GM18502 (cell line): ENCODE measurements at regions not wholly inside any gene's neighbourhood (a gene's known extent, or its start where the extent isn't known, plus 50 kb on each side); places are given as distances from the start of the nearest gene placed in this dataset.

Experiments used
- ATAC-seq: cut with Tn5 transposase; IDR thresholded peaks from one replicate; pipeline ENCODE4 v1.9.1; 2021; ENCODE audit warnings: mild to moderate bottlenecking; ENCODE audit not compliant: unreplicated experiment, poor library complexity

DNA sequence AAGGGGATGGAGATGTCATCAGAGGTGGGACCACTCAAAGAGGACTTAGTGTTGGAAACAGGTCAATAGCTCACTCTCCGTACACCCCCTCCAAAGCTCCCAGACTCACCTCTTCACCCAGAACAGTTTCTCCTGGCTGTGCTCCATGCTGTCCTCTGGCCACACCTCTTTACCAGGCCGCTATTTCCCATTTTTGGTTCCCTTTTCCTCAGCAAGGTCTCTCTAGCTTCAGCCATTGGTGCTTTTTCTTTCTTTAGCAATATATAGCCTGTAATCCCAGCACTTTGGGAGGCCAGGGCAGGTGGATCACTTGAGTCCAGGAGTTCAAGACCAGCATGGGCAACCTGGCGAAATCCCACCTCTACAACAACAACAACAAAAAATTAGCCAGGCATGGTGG lies 123.6 kb upstream of the SMAD3 start:
- ATAC-seq = no peak

DNA sequence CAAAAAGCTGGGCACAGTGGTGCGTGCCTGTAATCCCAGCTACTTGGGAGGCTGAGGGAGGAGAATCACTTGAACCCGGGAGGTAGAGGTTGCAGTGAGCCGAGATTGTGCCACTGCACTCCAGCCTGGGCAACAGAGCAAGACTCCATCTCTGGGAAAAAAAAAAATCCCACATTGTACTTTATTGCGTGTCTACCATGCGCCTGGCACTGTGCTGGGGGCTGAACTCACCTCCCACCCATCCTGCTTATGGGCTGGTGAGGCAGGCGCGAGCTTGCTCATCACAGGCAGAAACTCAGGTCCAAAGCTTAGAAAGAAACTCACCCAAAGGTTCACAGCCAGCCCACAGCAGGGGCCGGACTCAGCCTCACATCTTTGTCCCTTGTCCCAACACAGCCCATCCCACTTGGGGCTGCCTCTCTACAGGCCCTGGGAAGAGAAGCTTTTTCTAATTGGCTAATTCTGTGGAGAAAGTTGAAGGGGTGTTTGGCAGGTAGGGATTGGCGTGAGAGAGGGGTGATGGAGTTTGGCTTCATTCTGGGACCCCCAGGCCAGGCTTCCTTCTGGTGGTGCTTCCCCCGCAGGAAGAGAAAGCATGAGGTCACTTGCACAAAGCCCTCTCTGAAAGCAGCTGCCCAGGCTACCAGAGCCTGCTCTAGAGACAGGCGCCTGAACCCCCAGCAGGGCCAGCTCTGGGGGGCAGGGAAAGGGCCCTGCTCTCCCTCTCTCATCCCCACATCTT lies 122.6 kb upstream of the SMAD3 start:
- ATAC-seq = no peak

DNA sequence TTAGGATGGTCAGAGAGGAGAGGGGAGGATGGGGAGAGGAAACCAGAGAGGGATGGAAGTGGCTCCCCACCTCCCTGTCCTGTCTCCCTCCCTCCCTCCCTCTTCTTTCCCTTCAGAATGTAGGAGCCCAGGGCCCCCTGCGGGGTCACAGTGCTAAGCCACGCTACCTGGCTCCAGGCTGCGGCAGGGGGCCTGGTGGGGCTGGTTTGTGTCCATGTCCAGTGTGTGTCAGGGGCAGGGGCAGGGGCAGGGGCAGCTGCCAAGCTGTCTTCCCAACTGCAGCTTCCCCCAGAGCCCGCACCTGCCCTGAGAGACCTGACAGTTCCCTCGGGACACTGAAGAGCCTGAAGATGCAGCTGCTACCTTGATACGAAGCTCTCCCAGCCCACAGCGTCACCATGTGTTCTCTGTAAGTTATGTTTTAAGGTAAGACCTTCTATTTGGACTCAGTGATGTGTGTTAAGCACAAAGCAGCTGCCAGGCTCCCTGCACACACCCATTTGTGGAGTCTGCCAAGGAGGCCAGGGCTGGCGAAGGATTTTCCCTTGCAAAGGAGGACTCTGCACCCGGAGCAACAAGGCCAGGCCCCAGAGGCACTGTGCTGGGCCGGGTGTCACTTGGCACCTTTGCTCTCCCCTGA lies 121.8 kb upstream of the SMAD3 start:
- ATAC-seq = no peak

DNA sequence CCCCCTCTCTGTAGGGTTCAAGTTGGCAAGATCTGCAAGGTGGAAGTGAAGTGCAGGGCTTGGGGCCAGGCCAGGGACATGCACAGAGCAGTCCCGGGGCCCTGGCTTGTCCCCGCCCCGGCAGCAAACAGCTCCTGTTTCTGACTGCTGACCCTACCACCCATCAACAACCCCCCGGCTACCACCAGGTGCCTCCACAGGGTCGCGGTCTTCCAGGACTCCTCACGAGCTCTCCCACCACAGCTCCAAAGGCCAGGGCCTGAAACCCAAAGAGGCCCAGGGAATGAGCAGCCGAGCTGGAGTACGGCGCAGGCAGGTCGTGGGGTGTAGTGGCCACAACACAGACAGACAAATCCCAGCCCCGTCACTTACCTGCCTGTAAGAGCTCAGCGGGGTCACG lies 121.3 kb upstream of the SMAD3 start:
- no peak for ATAC-seq

DNA sequence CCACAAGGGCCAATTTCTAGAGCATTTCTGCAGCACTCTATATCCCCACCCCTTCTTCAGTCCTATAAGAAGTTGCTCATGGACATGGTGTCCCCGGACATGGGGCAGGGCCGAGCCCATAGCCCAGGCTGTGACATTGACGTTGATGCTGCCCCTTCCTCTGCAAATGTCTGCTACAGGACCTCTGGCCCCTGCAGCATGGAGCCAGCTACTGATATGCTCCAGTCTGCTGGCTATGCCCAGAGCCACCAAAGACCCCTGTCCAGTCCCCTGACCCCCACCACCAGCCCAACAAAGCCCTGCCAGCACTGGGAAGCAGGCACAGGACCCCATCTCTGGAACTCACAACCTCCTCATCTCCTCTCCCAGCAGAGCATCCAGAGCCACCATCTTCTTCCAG lies 120.1 kb upstream of the SMAD3 start:
- no peak for ATAC-seq

DNA sequence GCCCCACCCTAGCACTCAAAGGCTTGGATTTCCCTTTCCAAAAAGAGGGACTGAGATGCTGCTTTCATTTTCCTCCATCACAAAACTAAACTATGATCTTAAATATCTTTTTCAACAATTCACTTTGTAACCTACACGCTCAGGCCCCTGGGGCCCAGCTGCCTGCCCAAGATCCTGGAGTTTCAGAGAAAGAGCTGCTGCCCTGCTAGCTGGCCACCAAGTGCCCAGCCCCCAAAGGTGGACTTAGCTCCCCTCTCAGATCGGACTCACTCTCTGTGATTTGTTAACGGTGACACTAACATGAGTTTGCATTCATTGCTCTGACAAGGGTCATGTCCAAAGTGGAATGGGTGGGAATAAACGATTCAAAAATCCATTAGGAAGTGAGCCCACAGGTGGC lies 119.6 kb upstream of the SMAD3 start:
- ATAC-seq = no peak

DNA sequence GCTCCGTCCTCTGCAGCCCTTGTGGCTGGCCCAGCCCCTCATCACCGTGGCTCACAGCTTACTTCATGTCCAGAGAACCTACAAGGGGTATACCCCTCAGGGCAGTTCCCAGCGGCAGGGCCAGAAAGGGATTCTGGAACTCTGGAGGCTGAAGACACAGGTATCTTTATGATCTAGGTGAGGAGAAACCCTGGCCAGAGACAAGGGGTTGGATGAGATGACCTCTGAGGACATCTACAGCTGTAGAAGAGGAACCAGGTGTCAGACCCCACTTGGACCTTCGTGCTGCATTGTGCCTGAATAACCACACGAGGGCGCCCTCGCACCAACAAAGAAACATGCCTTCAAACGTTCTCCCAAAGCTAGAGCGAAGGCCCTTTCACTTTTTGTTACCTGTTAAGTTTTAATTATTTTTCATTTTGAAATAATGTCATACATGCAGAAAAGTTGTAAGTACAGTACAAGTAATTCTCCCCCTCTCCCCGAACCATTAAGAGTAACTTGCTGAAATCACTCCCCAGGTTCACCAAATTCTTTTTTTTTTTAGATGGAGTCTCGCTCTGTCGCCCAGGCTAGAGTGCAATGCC lies 118.7 kb upstream of the SMAD3 start:
- no peak for ATAC-seq

DNA sequence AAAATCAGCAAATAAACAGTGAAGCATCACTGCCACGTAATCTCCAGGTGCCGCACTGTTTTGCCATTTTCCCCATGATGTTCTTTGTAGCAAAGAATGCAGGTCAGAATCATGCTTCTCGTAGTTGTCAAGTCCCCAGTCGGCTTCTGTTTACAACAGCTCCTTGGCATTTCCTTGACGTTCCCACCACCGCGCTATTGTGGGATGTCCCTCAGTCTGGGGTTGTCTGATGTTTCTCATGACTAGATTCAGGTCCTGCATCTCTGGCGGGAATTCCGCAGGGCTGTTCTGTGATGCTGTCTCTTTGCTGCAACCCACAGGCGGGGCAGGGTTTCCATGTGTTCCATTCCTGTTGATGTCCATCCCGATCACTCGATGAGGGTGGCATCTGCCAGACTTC lies 117.9 kb upstream of the SMAD3 start:
- no peak for ATAC-seq

DNA sequence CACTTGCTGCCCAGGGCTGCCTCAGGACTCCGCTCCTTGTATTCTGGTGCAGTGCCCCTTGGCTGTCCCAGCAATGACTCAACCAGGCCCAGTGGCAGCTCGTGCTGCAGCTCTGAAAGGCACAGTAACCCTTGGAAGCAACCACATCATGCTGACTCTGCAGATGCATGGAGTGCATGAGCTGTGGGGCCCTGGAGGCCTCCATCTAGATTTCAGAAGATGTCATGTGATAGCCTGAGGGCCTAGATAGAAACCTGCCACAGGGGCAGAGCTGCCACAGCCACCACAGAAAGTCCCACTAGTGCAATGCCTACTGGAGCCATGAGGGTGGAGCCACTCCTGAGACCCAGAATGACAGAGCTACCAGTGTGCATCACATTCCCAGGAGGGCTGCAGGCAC lies 117.1 kb upstream of the SMAD3 start:
- no peak for ATAC-seq

DNA sequence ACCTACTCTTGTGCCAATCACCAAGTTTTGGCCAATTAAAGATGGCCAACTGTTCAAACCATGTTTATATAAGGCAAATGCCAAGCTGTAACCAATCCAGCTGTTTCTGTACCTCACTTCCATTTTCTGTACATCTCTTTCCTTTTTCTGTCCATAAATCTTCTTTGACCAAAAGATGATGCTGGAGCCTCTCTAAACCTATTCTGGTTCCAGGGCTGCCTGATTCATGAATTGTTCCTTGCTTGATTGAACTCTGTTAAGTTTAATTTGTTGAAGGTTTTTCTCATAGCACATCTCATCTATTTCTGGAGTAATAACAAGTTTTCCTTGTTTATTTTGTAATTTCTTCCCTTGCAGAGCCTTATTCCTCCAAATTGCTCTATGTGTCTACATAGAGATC lies 115.3 kb upstream of the SMAD3 start:
- ATAC-seq = no peak

DNA sequence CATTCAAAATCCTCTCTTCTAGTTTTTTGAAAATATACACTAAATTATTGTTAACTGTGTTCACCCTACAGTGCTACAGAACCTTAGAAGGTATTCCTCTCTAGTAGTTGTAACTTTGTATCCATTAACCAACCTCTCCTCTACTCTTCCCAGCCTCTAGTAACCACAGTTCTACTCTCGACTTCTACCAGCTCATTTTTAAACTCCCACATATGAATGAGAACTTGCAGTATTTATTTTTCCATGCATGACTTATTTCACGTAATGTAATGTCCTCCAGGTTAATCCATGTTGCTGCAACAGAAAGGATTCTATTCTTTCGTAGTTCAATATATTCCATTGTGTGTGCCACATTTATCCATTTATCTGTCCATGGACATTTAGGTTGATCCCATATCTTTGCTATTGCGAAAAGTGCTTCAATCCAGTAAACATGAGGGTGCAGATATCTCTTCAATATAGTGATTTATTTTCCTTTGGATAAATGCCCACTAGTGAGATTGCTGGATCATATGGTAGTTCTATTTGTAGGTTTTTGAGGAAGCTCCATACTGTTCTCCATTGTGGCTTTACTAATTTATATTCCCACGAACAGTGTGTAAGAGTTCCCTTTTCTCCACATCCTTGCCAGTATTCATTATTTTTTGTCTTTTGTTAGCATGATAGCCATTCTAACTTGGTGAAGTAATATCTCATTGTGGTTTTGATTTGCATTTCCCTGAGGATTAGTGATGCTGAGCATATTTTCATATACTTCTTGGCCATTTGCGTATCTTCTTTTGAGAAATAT lies 113.7 kb upstream of the SMAD3 start:
- no peak for ATAC-seq

DNA sequence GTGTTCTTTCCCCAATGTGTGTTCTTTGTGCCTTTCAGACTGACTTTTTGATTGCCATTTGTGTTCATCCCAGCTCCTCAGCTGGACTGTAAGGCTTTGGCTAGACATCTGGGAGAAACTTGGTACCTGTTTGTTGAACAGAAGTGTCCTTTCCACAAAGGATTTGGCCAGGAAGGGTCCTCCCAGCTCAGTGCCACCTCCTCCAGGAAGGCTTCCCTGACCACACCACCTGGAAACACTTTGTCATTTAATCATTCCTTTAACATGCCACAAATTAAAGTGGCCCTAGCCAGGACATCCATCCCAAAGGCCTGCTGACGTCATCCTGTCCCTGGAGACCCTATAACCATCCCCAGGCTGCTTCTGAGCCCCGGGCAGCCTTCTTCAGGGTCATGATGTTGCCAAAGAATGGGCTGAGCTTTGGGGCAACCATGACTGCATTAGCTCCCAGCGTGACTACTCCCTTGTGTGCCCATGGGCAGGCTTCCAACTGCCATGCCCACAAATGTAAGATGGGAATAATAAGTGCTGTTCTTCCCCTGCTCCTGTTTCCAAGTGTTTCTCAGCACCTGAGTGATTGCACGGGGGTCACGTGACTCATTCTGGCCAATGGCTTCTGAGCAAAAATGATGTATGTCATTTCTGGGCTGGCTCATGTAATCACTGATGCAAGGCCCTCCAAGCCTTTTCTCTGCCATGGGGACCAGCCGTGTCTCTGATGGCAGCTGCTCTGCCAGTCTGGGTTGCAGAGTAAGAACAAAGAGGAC lies 112.5 kb upstream of the SMAD3 start:
- ATAC-seq = no peak

DNA sequence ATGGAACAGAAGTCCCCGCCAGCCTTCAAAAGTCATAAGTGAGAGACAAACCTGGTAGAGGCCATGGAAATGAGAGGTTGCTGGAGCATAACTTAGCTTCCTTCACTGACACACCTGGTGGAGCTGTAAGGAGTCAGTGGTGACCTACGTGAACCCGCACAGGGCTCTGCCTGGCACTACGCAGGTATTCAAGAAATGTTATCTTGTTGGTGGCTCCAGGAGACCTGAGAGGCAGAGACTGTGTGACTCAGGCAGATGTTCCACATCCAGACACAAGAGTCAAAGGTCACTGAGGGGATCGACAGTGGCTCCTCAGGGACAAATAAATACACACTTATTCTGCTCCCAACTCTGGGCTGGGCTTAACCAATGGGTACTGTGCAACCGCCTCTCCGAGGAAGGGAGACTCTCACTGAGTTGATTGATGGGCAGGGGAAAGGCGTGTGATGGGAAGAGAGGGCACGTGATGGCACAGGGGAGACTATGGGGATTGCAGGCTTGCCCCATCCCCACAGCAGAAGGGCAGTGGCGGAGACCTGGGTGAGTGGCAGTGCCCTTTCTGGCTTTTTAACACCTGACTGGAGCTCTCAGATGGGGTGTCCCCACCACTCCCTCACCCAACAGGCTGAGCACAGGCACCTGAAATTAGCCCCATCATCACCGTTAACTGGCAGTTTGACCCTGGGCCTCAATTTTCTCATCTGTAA lies 111.7 kb upstream of the SMAD3 start:
- no peak for ATAC-seq

DNA sequence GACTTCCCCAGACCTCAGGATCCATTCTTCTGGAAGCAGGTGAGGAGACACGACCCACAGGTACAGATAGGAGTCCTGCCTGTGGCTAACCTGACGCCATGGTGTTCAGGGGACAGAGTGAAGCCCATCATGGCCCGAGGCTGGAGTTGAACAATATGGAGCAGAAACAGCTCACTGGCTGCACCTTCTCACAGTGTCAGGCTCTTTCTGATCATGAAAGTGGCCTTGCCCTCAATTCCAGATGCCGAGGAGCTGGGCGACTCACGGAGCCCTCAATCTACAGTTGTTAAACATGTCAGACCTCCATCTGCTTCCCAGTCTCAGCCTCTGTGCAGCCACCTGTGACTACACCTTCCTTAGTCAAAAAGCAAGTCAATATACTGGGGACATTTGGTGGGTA lies 110.8 kb upstream of the SMAD3 start:
- ATAC-seq = no peak

DNA sequence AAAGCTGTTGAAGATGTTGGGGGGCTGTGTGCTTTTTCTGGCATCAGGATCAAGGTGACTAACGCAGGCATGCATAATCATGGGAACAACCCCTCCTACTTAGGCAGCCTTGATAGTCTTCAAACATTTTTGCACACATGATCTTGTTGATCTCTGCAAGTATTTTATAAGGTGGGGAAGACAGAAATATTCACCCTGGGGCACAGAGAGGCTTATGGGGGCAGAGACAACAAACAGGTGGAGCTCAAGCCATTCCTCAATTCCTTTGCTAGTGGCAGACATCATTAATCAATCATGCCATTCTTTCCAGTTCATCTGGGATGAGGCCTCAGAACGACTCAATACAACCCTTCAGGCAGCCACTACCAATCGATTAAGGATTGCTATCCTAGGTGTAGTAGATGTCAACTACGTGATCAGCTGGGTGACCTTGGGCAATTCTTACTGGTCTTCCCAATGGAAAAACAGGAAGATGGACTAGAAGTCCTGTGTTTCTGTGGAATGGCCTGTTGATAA lies 110.3 kb upstream of the SMAD3 start:
- ATAC-seq = no peak

DNA sequence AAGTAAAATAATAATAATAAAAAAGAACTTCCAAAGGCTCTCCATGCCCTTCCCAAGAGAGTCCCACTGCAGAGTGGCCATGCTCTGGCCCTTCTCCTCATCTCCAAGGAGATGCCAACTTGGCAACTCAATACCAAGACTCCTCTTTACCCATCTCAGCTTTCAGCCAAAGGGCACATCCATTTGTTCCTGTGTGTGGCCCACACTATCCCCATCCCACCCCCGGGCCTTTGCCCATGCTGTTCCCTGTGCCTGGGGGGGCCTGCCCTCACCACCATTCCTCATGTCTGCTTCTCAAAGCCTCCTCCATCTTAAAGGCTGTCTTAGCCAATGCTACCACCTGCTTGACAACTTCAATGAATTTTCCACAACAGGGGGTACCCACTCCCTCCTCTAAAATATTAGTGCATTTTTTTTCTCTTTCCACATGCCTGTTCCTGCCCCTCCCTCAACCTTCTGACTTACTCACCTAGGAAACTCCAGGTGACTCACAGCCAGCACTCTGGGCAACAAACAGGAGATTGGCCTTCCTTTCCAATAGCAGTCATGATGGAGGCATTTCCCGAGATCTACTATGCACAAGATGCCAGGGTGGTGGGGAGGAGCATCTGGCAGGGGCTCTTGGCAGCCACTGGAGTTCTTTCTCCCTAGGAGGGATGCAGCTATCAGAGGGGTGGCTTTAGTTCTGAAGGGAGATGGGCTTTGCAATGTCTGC lies 109.4 kb upstream of the SMAD3 start:
- ATAC-seq = no peak

DNA sequence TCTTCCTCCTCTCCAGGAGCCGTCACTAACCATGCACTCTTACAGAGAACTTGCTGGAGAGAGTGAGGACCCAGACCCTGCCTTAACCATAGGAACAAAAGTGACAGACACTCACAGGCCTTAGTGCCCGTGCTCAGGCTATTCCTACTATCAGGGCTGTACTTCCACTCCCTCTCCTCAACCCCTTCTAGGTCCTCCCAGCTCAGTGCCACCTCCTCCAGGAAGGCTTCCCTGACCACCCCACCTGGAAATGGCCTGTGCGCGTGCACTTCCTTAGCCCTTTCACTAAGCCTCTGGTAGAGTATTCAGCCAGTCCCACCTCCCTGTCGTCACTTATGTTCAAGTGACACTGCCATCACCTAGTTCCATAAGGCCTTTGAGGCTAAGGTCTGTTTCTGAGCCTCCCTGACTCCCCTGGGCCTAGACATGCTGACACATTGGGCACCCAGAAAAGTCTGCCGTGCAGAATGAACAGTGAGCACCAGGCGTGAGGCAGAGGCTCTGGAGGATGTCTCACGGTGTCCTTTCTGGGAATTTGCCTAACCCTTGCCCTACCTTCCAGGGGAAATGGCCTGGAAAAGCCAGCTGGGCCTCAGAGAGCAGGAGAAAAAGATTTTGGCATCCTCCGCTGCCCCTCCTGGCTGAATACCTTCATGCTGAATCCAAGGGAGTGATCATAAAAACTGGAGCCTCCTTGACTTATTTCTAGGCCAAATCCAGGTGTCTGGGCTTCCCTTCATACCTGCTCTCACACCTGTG lies 108.6 kb upstream of the SMAD3 start:
- ATAC-seq = no peak

DNA sequence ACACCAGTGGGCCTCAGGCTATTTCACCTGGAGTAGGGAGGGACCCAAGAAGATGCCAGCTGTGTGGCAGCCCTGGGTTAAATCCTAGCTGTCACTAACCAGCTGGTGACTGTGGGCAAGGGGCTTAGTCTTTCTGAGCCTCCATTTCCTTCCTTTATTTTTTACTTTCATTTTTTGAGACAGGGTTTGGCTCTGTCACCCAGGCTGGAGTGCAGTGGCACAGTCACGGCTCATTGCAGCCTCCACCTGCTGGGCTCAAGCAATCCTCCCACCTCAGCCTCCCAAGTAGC lies 108.0 kb upstream of the SMAD3 start:
- ATAC-seq = no peak

DNA sequence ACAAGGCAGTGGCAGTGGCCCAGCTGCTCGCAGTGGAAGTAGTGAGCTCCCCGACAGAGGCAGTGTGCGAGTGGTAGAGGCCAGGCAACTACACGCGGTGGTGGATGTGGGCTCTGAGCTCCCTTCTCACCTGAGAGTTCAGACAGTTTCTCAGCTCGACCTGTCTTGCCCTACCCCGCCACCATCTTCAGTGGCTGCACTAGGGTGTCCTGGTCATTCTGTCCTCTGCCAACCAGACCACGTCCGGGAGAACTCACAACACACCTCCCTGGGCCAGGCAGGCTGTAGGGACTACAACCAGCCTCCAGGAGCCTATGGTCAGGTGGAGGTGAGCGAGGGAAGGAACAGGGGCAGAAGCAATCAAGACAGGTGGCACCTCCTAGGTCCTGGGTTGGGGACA lies 106.3 kb upstream of the SMAD3 start:
- no peak for ATAC-seq
